SK-N-SH treated with all-trans-retinoic acid at 6 μM for 48 hours (cell line): ENCODE measurements at regions not wholly inside any gene's neighbourhood (a gene's known extent, or its start where the extent isn't known, plus 50 kb on each side); places are given as distances from the start of the nearest gene placed in this dataset.

Source experiments
- PPARA ChIP-seq: fragments of 250-450 bp; sonication (Bioruptor Pico); IDR thresholded peaks from 2 replicates; pipeline ENCODE4 v1.5.0; 2020; ENCODE audit warnings: mild to moderate bottlenecking, borderline replicate concordance
- RARB ChIP-seq: fragments of 250-450 bp; sonication (Bioruptor Pico); IDR thresholded peaks from 2 replicates; pipeline ENCODE4 v1.8.0; 2021; ENCODE audit warnings: mild to moderate bottlenecking, moderate library complexity
- SNAI2 ChIP-seq: fragments of 250-450 bp; sonication (Bioruptor Pico); IDR thresholded peaks from 2 replicates; pipeline ENCODE4 v1.5.0; 2020; ENCODE audit warnings: mild to moderate bottlenecking, moderate library complexity
- ZC3H10 ChIP-seq: fragments of 250-450 bp; sonication (Bioruptor Pico); IDR thresholded peaks from 2 replicates; pipeline ENCODE4 v1.5.1; 2021; ENCODE audit warnings: mild to moderate bottlenecking, moderate library complexity
- ZFP3 ChIP-seq: fragments of 250-450 bp; sonication (Bioruptor Pico); IDR thresholded peaks from 2 replicates; pipeline ENCODE4 v1.5.0; 2020; ENCODE audit warnings: mild to moderate bottlenecking, moderate library complexity
- TF ChIP-seq, protein P1 (sequence below): fragments of 250-450 bp; sonication (Bioruptor Pico); IDR thresholded peaks from 2 replicates; pipeline ENCODE4 v1.5.1; 2021; ENCODE audit warnings: mild to moderate bottlenecking, moderate library complexity

DNA sequence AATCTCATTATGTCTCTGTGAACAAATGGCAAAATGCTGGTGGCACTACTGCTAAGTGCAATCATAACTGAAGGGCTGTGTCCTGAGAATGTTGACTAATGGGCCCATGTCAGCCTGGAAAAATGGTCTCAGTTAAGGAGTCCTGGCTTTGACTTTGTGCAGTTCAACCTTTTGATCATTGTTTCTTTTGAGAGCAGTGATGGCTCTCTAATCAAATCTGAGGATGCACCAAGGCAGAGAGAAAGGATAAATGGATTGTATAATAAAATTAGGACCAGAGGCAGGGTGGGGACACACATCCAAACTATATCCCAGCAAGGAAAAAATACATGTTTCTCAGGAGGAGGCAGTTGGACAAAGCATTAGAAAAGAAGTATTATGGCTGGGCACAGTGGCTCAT is 59.6 kb upstream of the SYN3 start:
- TF ChIP-seq RARB (CRISPR knock-in tag) (no peak), ZFP3 (CRISPR knock-in tag) (no peak), PPARA (CRISPR knock-in tag) (no peak), ZC3H10 (CRISPR knock-in tag) (no peak), SNAI2 (no peak)
- TF ChIP-seq, protein P1, sequence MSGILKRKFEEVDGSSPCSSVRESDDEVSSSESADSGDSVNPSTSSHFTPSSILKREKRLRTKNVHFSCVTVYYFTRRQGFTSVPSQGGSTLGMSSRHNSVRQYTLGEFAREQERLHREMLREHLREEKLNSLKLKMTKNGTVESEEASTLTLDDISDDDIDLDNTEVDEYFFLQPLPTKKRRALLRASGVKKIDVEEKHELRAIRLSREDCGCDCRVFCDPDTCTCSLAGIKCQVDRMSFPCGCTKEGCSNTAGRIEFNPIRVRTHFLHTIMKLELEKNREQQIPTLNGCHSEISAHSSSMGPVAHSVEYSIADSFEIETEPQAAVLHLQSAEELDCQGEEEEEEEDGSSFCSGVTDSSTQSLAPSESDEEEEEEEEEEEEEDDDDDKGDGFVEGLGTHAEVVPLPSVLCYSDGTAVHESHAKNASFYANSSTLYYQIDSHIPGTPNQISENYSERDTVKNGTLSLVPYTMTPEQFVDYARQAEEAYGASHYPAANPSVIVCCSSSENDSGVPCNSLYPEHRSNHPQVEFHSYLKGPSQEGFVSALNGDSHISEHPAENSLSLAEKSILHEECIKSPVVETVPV, result no peak
